ENCODE measurements at regions not wholly inside any gene's neighbourhood (a gene's known extent, or its start where the extent isn't known, plus 50 kb on each side); places are given as distances from the start of the nearest gene placed in this dataset.

- DNase-seq = no peak
These were observed 98.8 kb downstream of the DUSP6 start for GRCh38 chr12:89253488-89253887.

- no peak for DNase-seq
These were observed 100.0 kb downstream of the DUSP6 start for GRCh38 chr12:89252284-89252683.

- DNase-seq = no peak
These were observed 100.7 kb downstream of the DUSP6 start for GRCh38 chr12:89251342-89252271.

- DNase-seq = no peak
These were observed 101.7 kb downstream of the DUSP6 start for GRCh38 chr12:89250636-89251035.

- DNase-seq = no peak
These were observed 102.1 kb downstream of the DUSP6 start for GRCh38 chr12:89250213-89250612.

GRCh38 chr12:89247967-89248366 lies 104.3 kb downstream of the DUSP6 start:
- no peak for DNase-seq

- no peak for DNase-seq
These were observed 104.8 kb downstream of the DUSP6 start for GRCh38 chr12:89247541-89247942.

GRCh38 chr12:89245090-89245489 lies 107.2 kb downstream of the DUSP6 start:
- DNase-seq = no peak

GRCh38 chr12:89244536-89244935 lies 107.8 kb downstream of the DUSP6 start:
- no peak for DNase-seq

GRCh38 chr12:89243771-89244170 lies 108.5 kb downstream of the DUSP6 start:
- DNase-seq = no peak

GRCh38 chr12:89239534-89239933 lies 112.8 kb downstream of the DUSP6 start:
- DNase-seq = no peak

GRCh38 chr12:89238593-89238992 lies 113.7 kb downstream of the DUSP6 start:
- DNase-seq = no peak

- DNase-seq = no peak
These were observed 114.5 kb downstream of the DUSP6 start for GRCh38 chr12:89237763-89238162.

GRCh38 chr12:89236748-89237383 lies 115.4 kb downstream of the DUSP6 start:
- DNase-seq = no peak

GRCh38 chr12:89236237-89236636 lies 116.1 kb downstream of the DUSP6 start:
- DNase-seq = no peak

GRCh38 chr12:89235189-89235993 lies 116.9 kb downstream of the DUSP6 start:
- DNase-seq = no peak

GRCh38 chr12:89234324-89235114 lies 117.8 kb downstream of the DUSP6 start:
- no peak for DNase-seq

GRCh38 chr12:89231686-89232085 lies 120.6 kb downstream of the DUSP6 start:
- DNase-seq = no peak

- DNase-seq = no peak
These were observed 121.7 kb downstream of the DUSP6 start for GRCh38 chr12:89230376-89231315.

GRCh38 chr12:89228491-89228890 lies 123.8 kb downstream of the DUSP6 start:
- DNase-seq = no peak

GRCh38 chr12:89227774-89228173 lies 124.5 kb downstream of the DUSP6 start:
- no peak for DNase-seq
